ENCODE measurements at regions not wholly inside any gene's neighbourhood (a gene's known extent, or its start where the extent isn't known, plus 50 kb on each side); places are given as distances from the start of the nearest gene placed in this dataset.

- no peak overlapping the region for H3K4me3 ChIP-seq (ENCODE audit: low read length)
- no peak overlapping the region for H3K27ac ChIP-seq (ENCODE audit: low read depth, low read length)
- TF ChIP-seq CTCF (IDR thresholded peaks at IDR 0.05; ENCODE audit: low read depth, low read length, poor library complexity, severe bottlenecking): peak; percentile 15
- no peak for TF ChIP-seq EZH2phosphoT487 (IDR thresholded peaks at IDR 0.05; ENCODE audit: borderline replicate concordance, low read length)
- H3K9me2 ChIP-seq (replicated peaks; ENCODE audit: control insufficient read depth, low read length): no peaks in the 10 kb centered on the region
- H3K79me2 ChIP-seq (ENCODE audit: control insufficient read depth, low read length): no peaks in the 10 kb centered on the region
- H3K4me2 ChIP-seq (ENCODE audit: low read length): no peak overlapping the region
- no peaks in the 10 kb centered on the region for H3F3A ChIP-seq (ENCODE audit: control insufficient read depth, insufficient read depth)
- H3K9me3 ChIP-seq (ENCODE audit: control insufficient read depth, insufficient read depth, low read length): no peaks in the 10 kb centered on the region
- no peaks in the 10 kb centered on the region for H4K20me1 ChIP-seq (ENCODE audit: control insufficient read depth, insufficient read depth, low read depth, low read length)
- no peaks in the 10 kb centered on the region for H3K27me3 ChIP-seq (ENCODE audit: control insufficient read depth, low read length)
- no peaks in the 10 kb centered on the region for H3K4me1 ChIP-seq (ENCODE audit: control insufficient read depth, low read length)
- no peaks in the 10 kb centered on the region for H3K36me3 ChIP-seq (ENCODE audit: control insufficient read depth, low read length)
Observed at GRCh38 chrX:15050395-15050794, 177.2 kb downstream of the MOSPD2 start.

DNA sequence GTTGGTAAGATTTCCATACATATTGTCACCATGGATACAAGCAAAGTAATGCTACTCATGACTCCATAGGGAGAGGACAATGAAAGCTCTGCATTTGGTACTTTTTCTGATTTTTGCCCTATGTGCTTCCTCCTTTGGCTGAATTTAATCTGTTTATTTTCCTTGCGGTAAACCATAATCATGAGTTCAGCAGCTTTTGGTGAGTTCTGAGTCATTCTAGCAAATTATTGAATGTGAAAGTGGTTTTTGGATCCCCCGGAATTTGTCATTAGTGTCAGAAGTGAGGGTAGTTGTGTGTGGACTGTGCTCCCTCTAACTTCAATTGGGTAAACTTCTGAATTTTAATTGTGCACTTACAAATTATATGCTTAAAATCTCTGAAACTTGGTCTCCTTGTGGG lies 170.3 kb downstream of the MOSPD2 start:
- Histone ChIP-seq H3K4me1 (ENCODE audit: control insufficient read depth, low read length) (no peaks in the 10 kb centered on the region), H3K9me3 (ENCODE audit: control insufficient read depth, insufficient read depth, low read length) (no peaks in the 10 kb centered on the region), H3K36me3 (ENCODE audit: control insufficient read depth, low read length) (no peaks in the 10 kb centered on the region), H3K4me3 (ENCODE audit: low read length) (no peak overlapping the region), H4K20me1 (ENCODE audit: control insufficient read depth, insufficient read depth, low read depth, low read length) (no peaks in the 10 kb centered on the region), H3K4me2 (ENCODE audit: low read length) (no peak overlapping the region), H3F3A (ENCODE audit: control insufficient read depth, insufficient read depth) (no peaks in the 10 kb centered on the region), H3K79me2 (ENCODE audit: control insufficient read depth, low read length) (no peaks in the 10 kb centered on the region), H3K27ac (ENCODE audit: low read depth, low read length) (no peak overlapping the region), H3K27me3 (ENCODE audit: control insufficient read depth, low read length) (no peaks in the 10 kb centered on the region), H3K9me2 (replicated peaks; ENCODE audit: control insufficient read depth, low read length) (no peaks in the 10 kb centered on the region)
- TF ChIP-seq CTCF (IDR thresholded peaks at IDR 0.05; ENCODE audit: low read depth, low read length, poor library complexity, severe bottlenecking) (no peak), EZH2phosphoT487 (IDR thresholded peaks at IDR 0.05; ENCODE audit: borderline replicate concordance, low read length) (no peak)

GRCh38 chrX:15033917-15034316 lies 160.7 kb downstream of the MOSPD2 start:
- H3K9me3 ChIP-seq (ENCODE audit: control insufficient read depth, insufficient read depth, low read length): no peaks in the 10 kb centered on the region
- TF ChIP-seq CTCF (IDR thresholded peaks at IDR 0.05; ENCODE audit: low read depth, low read length, poor library complexity, severe bottlenecking) (no peak), EZH2phosphoT487 (IDR thresholded peaks at IDR 0.05; ENCODE audit: borderline replicate concordance, low read length) (no peak)

DNA sequence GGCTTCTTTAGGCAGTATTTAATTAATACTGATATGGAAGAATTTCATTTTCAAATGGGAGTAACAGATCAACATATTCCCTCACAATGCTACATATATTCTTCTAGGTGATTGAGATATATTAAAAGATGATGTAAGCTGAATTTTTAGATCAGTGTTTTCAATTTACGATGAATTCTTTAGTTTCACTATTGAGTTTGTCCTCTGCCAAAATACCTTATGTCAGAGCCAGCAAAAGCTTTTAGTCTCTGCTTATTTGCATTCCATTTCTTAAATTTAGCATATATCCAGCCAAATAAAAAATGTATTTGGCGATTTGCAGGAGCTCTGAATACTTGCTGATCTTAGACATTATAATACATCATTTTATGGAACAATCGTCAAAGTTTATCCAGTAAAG lies 144.3 kb downstream of the MOSPD2 start:
- H3K27ac ChIP-seq (ENCODE audit: low read depth, low read length): no peak overlapping the region
- no peak overlapping the region for H3K4me3 ChIP-seq (ENCODE audit: low read length)
- no peaks in the 10 kb centered on the region for H3F3A ChIP-seq (ENCODE audit: control insufficient read depth, insufficient read depth)
- no peaks in the 10 kb centered on the region for H3K36me3 ChIP-seq (ENCODE audit: control insufficient read depth, low read length)
- H3K79me2 ChIP-seq (ENCODE audit: control insufficient read depth, low read length): no peaks in the 10 kb centered on the region
- H3K4me2 ChIP-seq (ENCODE audit: low read length): no peak overlapping the region
- H3K9me3 ChIP-seq (ENCODE audit: control insufficient read depth, insufficient read depth, low read length): no peaks in the 10 kb centered on the region
- H3K4me1 ChIP-seq (ENCODE audit: control insufficient read depth, low read length): no peaks in the 10 kb centered on the region
- H4K20me1 ChIP-seq (ENCODE audit: control insufficient read depth, insufficient read depth, low read depth, low read length): no peaks in the 10 kb centered on the region
- H3K27me3 ChIP-seq (ENCODE audit: control insufficient read depth, low read length): no peaks in the 10 kb centered on the region
- TF ChIP-seq CTCF (IDR thresholded peaks at IDR 0.05; ENCODE audit: low read depth, low read length, poor library complexity, severe bottlenecking): no peak
- no peak for TF ChIP-seq EZH2phosphoT487 (IDR thresholded peaks at IDR 0.05; ENCODE audit: borderline replicate concordance, low read length)
- no peaks in the 10 kb centered on the region for H3K9me2 ChIP-seq (replicated peaks; ENCODE audit: control insufficient read depth, low read length)

More at GRCh38 chrX:15033917-15034316, 160.7 kb downstream of the MOSPD2 start:
- no peak overlapping the region for H3K4me3 ChIP-seq (ENCODE audit: low read length)
- no peaks in the 10 kb centered on the region for H3K79me2 ChIP-seq (ENCODE audit: control insufficient read depth, low read length)
- H3K9me2 ChIP-seq (replicated peaks; ENCODE audit: control insufficient read depth, low read length): no peaks in the 10 kb centered on the region
- no peaks in the 10 kb centered on the region for H3F3A ChIP-seq (ENCODE audit: control insufficient read depth, insufficient read depth)
- H3K27ac ChIP-seq (ENCODE audit: low read depth, low read length): no peak overlapping the region
- H3K4me2 ChIP-seq (ENCODE audit: low read length): no peak overlapping the region
- no peaks in the 10 kb centered on the region for H3K27me3 ChIP-seq (ENCODE audit: control insufficient read depth, low read length)
- no peaks in the 10 kb centered on the region for H3K4me1 ChIP-seq (ENCODE audit: control insufficient read depth, low read length)
- H3K36me3 ChIP-seq (ENCODE audit: control insufficient read depth, low read length): no peaks in the 10 kb centered on the region
- H4K20me1 ChIP-seq (ENCODE audit: control insufficient read depth, insufficient read depth, low read depth, low read length): no peaks in the 10 kb centered on the region
